ENCODE measurements at regions not wholly inside any gene's neighbourhood (a gene's known extent, or its start where the extent isn't known, plus 50 kb on each side); places are given as distances from the start of the nearest gene placed in this dataset.
A peak's percentile ranks its signal among the peaks of the same experiment; 100 is the strongest.
"Not testable (repeated sequence)": the region's sequence is repeated elsewhere in the genome, so short reads cannot be mapped to it uniquely, and the experiment has no call there.

DNA sequence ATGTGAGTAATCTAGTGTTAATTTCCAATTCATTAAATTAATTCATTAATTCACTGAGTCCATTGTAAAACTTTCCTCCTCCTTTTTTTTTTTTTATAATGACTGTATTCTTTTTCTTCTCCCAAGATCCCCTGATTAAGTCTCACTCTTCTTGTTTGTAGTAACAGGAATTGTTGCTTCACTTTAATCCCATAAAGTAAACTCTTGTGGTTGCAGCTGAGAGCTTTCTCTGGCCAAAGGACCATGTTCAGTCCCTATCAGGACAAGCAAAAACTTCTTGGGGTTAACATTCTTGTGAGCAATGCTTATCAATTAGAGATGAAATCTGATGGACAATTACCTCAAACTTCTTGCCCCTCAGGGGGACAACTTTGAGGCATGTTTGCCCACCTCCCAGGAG is 400.2 kb upstream of the SPHKAP start:
- no peak for DNase-seq
- H3K27ac ChIP-seq, result no peak overlapping the region
- TF ChIP-seq EP300 (IDR thresholded peaks at IDR 0.05) (no peak), POLR2A (IDR thresholded peaks at IDR 0.05) (no peak), POLR2AphosphoS5 (IDR thresholded peaks at IDR 0.05) (no peak)
- TF ChIP-seq, protein P1, sequence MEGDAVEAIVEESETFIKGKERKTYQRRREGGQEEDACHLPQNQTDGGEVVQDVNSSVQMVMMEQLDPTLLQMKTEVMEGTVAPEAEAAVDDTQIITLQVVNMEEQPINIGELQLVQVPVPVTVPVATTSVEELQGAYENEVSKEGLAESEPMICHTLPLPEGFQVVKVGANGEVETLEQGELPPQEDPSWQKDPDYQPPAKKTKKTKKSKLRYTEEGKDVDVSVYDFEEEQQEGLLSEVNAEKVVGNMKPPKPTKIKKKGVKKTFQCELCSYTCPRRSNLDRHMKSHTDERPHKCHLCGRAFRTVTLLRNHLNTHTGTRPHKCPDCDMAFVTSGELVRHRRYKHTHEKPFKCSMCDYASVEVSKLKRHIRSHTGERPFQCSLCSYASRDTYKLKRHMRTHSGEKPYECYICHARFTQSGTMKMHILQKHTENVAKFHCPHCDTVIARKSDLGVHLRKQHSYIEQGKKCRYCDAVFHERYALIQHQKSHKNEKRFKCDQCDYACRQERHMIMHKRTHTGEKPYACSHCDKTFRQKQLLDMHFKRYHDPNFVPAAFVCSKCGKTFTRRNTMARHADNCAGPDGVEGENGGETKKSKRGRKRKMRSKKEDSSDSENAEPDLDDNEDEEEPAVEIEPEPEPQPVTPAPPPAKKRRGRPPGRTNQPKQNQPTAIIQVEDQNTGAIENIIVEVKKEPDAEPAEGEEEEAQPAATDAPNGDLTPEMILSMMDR (IDR thresholded peaks at IDR 0.05), result no peak

DNA sequence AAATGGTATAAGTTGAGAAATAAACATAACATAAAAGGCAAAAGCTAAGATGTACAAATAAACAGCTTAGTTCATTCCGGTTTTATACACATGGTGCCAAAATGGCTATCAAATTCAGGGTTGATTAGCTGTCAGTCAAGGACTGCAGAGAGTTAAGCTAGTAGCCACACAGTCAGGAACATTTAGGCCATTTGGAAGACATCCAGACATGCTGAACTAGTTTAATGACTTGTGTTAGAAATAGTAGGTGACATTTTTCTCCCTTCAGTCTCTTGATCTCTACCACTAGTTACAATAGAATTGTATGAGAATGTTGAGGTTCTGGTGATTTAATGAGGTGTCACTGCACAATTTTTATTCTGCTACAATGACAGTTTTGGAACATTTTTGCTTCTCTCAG is 394.4 kb upstream of the SPHKAP start:
- no peaks in the 10 kb centered on the region for H3K9me3 ChIP-seq
- H3K27me3 ChIP-seq, result no peaks in the 10 kb centered on the region
- 63 to 67% methylated on average over 1 of the region's 1 CpG for WGBS, 2 donors
- H3K4me1 ChIP-seq, result no peaks in the 10 kb centered on the region
- no peak for DNase-seq
- TF ChIP-seq EP300 (IDR thresholded peaks at IDR 0.05) (no peak), POLR2A (IDR thresholded peaks at IDR 0.05) (no peak), POLR2AphosphoS5 (IDR thresholded peaks at IDR 0.05) (no peak)
- TF ChIP-seq, protein P1 (IDR thresholded peaks at IDR 0.05), result no peak
- H3K27ac ChIP-seq, result no peak overlapping the region
- no peak for ATAC-seq (ENCODE audit: low FRiP score in 2 of 2)
- no peak overlapping the region for H3K4me3 ChIP-seq
- H3K36me3 ChIP-seq, result no peaks in the 10 kb centered on the region

More for the DNA sequence above, 400.2 kb upstream of the SPHKAP start:
- Histone ChIP-seq H3K4me3 (no peak overlapping the region), H3K27me3 (no peaks in the 10 kb centered on the region), H3K9me3 (no peaks in the 10 kb centered on the region), H3K4me1 (no peaks in the 10 kb centered on the region), H3K36me3 (no peaks in the 10 kb centered on the region)
- ATAC-seq (ENCODE audit: low FRiP score in 2 of 2), result no peak

DNA sequence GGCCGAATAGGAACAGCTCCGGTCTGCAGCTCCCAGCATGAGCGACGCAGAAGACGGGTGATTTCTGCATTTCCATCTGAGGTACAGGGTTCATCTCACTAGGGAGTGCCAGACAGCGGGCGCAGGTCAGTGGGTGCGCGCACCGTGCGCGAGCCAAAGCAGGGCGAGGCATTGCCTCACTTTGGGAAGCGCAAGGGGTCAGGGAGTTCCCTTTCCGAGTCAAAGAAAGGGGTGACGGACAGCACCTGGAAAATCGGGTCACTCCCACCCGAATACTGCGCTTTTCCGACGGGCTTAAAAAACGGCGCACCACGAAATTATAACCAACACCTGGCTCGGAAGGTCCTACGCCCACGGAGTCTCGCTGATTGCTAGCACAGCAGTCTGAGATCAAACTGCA is 386.8 kb upstream of the SPHKAP start:
- H3K36me3 ChIP-seq; ATAC-seq (ENCODE audit: low FRiP score in 2 of 2); H3K4me1 ChIP-seq; H3K9me3 ChIP-seq; H3K4me3 ChIP-seq; H3K27ac ChIP-seq; H3K27me3 ChIP-seq: not testable (repeated sequence)
- peak in 1 of 2 donors; percentile 53 for DNase-seq
- 89 to 90% methylated on average over 15 to 28 of the region's 28 CpGs for WGBS, 2 donors

DNA sequence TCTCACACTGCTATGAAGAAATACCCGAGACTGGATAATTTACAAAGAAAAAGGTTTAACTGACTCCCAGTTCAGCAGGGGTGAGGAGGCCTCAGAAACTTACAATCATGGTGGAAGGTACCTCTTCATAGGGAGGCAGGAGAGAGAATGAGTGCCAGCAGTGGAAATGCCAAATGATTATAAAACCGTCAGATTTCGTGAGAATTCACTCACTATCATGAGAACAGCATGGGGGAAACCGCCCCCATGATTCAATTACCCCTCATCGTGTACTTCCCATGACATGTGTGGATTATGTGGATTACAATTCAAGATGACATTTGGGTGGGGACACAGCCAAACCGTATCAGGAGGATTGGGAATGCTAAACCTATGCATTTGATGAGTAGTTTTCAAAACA is 380.3 kb upstream of the SPHKAP start:
- Histone ChIP-seq H3K36me3 (no peaks in the 10 kb centered on the region), H3K27me3 (no peaks in the 10 kb centered on the region), H3K9me3 (no peaks in the 10 kb centered on the region), H3K4me1 (no peaks in the 10 kb centered on the region), H3K27ac (no peak overlapping the region), H3K4me3 (no peak overlapping the region)
- DNase-seq, result no peak
- WGBS, 2 donors, result 86 to 87% methylated on average over 6 of the region's 6 CpGs
- TF ChIP-seq, protein P1 (IDR thresholded peaks at IDR 0.05), result no peak
- TF ChIP-seq POLR2A (IDR thresholded peaks at IDR 0.05), result no peak
- no peak for TF ChIP-seq POLR2AphosphoS5 (IDR thresholded peaks at IDR 0.05)
- no peak for TF ChIP-seq EP300 (IDR thresholded peaks at IDR 0.05)
- no peak for ATAC-seq (ENCODE audit: low FRiP score in 2 of 2)

DNA sequence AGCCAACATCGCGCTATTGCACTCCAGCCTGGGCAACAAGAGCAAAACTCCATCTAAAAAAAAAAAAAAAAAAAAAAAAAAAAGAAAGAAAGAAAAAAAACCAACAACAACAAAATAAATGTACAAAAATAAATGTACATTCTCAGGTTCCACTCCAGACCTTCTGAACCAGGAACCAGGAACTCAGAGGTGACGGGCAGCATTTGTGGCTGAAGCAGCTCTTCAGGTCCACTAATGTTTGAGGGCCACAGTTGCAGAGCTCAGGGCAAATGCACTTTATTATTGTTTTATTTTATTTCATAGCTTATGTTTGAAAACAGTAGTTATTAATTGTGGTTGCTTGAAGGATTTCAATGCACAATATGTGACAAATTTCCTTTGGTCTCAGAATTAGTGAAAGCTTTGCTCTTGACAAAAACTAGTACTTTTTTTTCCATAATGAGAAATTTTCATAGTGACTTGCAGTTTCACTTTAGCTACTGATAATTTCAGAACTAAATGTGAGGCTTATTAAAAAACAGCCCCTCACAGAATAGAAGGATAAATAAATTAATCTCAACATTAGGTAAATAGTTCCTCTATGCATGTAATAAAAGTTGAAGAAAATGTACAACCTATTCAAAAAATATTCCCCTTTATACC is 378.4 kb upstream of the SPHKAP start:
- ATAC-seq (ENCODE audit: low FRiP score in 2 of 2) (no peak), DNase-seq (no peak)
- no peaks in the 10 kb centered on the region for H3K4me1 ChIP-seq
- no peaks in the 10 kb centered on the region for H3K27me3 ChIP-seq
- no peak overlapping the region for H3K27ac ChIP-seq
- no peaks in the 10 kb centered on the region for H3K36me3 ChIP-seq
- no peak overlapping the region for H3K4me3 ChIP-seq
- TF ChIP-seq, protein P1 (IDR thresholded peaks at IDR 0.05), result no peak
- TF ChIP-seq POLR2A (IDR thresholded peaks at IDR 0.05) (no peak), POLR2AphosphoS5 (IDR thresholded peaks at IDR 0.05) (no peak), EP300 (IDR thresholded peaks at IDR 0.05) (no peak)
- 79 to 95% methylated on average over 3 of the region's 3 CpGs for WGBS, 2 donors
- no peaks in the 10 kb centered on the region for H3K9me3 ChIP-seq
